C4-2B (cell line): ENCODE measurements at regions not wholly inside any gene's neighbourhood (a gene's known extent, or its start where the extent isn't known, plus 50 kb on each side); places are given as distances from the start of the nearest gene placed in this dataset.

Source experiments
- CTCF ChIP-seq: fragments of 450-650 bp; conservative IDR thresholded peaks from 2 replicates; pipeline ENCODE4 v1.5.1; 2017; ENCODE audit warnings: mild to moderate bottlenecking
- ZFX ChIP-seq: fragments of 450-650 bp; IDR thresholded peaks from 2 replicates; pipeline ENCODE4 v1.6.1; 2017

GRCh38 chr2:194915485-194915884, 741.5 kb upstream of the SLC39A10 start:
- TF ChIP-seq CTCF (no peak), ZFX (no peak)
